ENCODE measurements at regions not wholly inside any gene's neighbourhood (a gene's known extent, or its start where the extent isn't known, plus 50 kb on each side); places are given as distances from the start of the nearest gene placed in this dataset.

DNA sequence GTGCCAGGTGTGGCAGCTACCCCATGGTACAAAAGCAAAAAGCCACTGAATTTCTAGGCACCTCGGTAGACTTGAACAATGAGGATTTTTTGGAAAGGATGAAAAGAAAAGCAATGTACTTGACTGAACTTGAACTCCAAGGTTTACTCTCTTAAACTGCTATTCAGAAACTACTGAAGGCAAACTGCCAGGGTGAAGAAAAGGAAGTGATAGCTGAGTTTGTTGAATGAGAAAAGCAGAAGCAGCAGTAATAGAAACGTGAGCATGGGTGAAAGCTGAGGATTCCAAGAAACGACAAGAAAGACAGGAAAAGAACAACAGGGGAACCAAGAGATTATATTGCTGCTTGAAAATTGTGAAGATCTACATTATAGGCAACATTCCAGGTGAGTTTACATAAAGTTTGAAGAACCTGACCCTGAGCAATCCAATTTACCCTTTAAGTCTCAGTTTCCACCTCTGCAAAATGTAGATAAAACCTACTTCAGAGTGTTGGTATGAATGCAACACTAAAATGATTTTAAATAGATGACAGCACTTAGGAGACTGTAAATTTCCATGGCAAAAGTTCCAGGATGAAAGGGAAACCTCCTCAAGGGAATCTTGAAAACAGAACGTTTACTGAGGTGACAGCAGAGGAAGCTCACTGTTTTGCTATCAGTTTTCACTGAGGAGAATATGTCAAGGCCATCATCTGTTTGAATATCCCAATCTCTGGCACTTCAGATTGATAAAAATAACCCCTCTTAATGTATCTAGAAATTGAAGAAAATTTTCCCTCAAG is 245.8 kb downstream of the SPATA31D1 start:
- DNase-seq: no peak

DNA sequence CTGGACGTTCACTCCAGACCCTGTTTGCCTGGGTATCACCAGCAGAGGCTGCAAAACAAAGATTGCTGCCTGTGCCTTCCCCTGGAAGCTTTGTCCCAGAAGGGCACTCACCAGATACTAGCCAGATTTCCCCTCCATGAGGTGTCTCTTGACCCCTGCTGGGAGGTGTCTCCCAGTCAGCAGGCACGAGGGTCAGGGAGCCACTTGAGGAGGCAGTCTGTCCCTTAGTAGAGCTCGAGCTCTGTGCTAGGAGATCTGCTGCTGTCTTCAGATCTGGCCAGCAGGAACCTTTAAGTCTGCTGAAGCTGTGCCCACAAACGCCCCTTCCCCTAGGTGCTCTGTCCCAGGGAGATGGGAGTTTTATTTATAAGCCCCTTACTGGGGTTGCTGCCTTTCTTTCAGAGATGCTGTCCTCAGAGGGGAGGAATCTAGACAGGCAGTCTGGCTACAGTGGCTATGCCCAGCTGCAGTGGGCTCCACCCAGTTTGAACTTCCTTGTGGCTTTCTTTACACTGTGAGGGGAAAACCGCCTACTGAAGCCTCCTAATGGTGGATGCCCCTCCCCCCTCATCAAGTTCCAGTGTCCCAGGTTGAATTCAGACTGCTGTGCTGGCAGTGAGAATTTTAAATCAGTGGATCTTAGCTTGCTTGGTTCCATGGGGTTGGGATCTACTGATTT is 253.9 kb downstream of the SPATA31D1 start:
- DNase-seq: no peak

DNA sequence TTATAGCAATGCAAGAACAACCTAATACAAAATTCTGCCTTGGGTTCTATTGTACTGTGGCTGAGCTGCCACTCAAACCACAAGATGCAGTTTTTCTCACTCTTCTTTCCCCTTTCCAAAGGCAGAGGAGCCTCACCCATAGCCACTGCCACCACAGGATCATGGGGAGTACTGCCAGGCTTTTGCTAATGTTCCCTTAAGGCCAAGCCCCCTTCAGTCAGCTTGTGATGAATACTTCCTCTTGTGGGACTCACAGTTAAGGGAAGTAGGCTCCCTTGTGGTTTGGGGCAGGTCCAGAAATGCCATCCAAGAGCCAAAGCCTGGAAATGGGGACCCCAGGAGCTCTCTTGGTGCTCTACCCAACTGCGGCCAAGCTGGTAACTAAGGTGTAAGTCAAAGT is 258.7 kb downstream of the SPATA31D1 start:
- DNase-seq: no peak

DNA sequence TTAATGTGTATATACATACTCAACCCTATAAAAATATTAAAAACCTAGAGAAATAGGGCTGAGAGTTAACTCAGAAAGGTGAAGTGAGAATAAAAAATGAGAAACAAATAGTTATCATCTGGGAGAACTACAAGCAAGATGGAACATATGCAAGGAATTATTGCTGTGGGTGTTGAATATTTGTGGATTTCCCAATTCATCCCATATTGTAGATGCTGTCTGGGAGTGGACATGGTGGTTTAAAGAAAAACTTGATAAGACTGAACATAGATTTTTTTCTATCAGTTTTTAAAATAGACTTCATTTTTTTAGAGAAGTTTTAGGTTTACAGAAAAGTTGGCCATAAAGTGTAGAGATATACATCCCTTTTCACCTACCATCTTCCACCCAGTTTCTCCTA is 263.5 kb downstream of the SPATA31D1 start:
- DNase-seq: no peak

DNA sequence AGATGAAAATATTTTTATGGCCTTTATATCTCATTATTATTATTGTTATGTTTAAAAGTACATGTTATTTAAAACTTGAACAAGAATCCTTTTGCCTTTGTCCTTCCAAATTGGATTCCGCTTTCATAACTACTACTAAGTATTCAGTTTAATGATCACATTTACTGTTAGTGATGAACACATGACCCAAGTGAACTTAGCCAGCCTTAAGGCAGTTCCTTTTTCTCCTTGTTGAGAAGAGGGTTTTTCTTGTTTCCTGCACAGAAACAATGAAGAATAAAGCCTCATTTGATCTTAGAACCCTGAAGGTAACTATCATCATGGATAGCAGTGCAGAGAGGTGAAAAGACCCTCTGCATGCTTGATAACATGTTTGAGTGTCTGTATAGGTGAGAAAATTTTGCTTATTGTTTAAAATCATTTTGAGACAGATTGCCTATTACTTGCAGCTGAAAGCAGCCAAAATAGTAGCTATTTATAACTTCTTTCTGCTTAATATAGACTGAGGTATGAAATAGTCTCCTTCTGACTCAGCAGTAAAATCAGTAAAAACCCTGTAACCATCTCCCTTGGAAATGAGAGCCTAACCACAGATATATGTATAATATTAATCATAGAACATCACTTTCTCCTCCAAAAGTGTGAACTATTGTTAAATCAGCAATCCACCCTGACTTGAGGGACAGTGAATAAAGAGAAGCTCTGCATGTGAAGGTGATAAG is 266.2 kb downstream of the SPATA31D1 start:
- DNase-seq: no peak

DNA sequence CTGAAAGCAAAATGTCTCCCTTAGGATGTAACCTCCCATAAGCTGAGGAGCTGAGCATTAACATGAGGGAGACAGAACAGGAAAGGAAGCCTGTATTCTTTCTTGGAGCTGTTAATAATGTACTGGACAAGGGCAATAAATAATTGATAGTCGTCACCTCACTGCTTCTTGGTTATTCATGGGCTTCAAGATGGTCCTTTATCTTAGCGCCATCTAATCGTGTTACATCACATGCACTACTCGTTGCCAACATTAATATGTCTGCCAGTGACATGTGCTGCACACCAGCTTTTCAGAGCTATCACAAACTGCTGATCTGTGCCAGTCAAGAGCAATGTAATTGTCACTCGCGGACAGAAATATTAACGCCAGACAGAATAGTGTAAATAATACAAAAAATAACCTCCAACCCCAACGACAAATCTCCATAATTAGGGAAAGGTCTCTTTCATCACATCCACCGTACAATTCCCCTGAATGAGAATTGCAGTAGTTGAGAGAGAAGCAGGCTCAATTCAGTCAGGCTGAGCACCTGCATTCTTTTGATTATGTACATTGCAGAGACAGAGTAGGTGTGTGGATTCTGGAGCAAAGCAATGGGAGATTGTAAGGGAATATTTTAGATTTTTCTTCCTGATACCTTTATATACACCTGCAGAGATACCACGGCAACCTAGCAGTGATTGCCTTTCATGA is 267.1 kb downstream of the SPATA31D1 start:
- no peak for DNase-seq

DNA sequence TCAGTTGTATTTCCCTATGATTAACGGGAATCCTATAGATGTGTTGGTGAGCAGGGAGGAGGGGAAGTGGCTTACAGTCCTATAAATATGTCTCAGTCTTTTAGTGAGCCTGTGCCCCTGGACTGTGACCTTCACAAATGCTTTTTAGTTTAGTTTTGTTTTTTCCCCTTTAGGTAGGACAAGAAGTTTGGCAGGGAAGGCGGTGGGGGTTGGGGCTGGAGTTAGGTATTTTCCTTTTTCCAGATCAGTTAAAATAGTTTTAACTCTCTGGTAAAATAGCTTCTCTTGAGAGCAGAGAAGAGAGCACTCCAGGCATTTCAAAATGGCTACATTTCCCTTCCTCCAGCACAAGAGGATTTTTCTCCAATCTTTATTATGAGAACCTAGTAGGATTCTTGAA is 272.1 kb downstream of the SPATA31D1 start:
- DNase-seq: no peak

DNA sequence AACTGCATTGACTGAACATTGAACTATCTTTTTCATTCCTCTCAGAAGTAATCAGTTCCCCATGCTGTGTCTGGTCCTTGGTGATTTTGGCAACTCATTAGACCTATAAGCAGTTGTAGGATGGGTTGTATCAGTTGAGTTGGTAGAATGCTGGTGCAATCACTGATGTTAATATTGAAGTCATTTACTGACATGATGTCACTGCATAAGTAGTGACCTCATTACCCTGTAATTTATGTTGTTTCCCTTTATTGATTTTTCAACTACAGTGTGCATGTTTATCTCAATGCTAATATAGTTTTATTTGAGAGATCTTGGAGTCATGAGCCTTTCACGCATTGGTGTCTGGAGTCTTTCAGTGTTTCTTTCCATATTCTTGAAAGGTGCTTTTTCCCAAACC is 275.0 kb downstream of the SPATA31D1 start:
- DNase-seq: no peak

DNA sequence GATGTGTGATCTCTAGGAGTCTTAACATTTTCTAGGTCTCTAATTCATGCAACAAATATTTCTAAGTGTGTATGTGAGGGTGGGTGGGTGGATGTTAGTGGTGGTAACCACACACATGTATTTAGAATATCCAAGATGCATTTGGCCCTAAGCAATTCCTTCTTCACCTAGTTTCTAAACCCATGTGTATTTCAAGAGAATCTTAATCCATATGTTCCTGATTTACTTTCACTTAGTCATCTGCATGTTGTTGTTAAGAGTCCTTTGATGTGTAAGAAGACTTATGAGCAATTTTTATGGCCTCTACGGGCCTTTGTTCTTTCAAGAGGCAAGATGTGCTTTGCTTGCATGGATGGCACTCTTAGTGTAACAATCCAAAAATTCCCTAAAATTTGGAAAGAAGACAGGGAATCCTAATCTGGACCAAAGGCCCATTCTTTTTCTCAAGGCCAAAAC is 282.6 kb downstream of the SPATA31D1 start:
- no peak for DNase-seq

DNA sequence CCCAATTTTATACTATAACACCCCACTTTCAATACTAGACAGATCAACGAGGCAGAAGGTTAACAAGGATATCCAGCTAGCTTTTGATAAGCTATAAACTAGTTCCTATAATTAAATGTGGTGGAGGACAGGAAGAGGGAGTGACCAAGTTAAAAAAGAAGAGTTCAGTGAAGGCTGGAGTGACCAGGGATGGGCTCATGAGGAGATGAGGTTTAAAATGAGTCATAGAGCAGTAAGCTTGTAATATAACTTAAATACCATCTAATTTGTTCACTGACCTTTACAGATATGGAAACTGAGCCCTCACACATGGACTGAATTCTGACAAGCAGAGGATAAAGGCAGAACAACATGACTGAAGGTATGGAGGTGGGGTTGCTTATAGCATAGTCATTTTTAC is 284.5 kb downstream of the SPATA31D1 start:
- DNase-seq: no peak

DNA sequence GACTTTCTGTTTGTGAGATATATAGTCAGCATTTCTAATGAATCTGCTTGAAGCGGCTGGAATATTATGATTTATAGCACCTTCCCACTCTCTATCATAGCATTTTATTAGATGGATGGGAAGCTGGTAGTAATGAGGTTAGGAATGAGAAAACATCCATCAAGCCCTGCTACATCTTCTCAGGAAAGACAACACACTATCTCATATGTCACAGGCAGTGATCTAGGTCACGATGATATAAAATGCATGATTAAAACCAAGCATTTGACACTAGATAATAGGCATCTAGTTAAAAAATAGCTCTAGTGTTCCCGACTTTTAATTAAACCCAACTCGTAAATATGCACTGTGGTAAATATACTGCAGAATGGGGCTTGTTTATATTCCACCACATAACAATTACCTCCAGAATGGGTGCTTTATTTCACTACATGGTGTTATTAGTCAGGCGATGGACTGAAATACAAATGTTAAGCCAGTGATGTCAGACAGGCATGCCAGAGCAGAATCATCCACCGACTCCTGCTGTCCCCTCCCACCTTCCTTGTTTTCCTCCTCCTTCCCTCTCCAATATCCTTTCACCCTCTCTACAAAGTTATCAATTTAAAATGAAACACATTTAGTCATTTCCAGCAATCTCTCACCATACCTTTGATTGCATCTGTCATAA is 286.8 kb downstream of the SPATA31D1 start:
- no peak for DNase-seq

DNA sequence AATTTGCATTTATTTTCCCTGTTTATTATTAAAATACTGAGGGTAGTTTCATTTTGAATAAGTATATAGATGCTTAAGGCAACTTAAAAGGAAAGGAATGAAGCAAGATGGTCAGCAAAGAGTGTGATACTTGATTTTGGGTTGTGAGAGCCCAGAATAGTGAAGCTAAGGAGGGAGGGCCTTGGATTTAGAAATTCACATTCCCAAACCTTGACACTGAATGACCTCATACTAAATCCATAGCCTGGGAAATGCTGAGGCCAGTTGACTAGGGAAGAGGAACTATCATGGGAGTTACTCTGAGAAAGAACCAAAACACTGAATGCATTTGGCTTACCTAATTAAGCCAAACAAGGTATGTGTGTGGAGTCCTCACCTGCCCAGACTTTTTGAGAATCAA is 292.5 kb downstream of the SPATA31D1 start:
- no peak for DNase-seq

DNA sequence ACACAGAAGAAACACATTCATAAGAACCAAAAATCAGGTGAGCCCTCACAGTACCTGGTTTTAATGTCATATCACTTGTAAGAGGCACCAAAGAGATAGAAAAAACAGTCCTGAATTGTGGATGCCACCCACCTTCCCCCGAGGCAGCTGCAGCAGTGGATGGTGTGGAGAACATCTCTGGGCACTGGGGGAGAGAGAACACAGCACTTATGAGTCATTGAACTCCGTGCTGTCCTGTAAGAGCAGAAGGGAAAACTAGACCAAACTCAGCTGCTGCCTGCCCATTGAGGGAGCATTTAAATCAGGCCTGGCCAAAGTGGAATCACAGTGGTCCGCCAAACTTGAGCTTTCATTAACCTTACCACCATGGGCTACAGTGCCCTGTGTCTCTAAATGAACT is 296.2 kb downstream of the SPATA31D1 start:
- no peak for DNase-seq

DNA sequence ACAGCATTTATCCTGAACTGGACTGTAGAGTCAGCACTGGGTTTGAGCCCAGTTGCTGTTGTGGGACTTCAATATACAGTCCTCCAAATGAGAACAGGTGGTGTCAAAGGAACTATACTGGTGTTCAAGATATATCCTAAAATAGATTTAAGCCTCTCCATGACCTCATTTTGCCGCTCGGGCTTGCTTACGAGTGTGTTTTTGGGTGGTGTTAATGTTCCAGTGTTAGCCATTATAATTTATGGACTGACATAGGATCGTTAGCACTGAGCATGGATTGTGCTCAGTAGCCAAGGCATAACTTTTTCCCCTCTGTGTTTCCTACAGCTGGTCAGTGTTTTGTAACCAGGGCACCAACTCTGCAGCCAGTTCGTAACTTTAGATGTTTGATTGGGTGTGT is 306.6 kb downstream of the SPATA31D1 start:
- DNase-seq: no peak

DNA sequence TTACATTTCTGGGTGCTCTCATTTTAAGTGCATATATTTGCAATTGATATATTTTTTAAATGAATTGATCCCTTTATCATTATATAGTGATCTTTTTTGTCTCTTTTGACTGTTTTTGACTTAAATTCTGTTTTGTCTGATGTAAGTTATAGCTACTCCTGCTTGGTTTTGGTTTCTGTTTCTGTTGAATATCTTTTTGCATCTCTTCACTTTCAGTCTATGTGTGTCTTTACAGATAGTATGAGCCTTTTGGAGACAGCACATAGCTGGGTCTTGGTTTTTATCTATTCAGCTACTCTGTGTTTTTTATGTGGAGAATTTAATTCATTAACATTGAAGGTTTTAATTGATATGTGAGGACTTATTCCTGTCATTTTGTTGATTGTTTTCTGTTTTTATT is 311.3 kb downstream of the SPATA31D1 start:
- DNase-seq: no peak

DNA sequence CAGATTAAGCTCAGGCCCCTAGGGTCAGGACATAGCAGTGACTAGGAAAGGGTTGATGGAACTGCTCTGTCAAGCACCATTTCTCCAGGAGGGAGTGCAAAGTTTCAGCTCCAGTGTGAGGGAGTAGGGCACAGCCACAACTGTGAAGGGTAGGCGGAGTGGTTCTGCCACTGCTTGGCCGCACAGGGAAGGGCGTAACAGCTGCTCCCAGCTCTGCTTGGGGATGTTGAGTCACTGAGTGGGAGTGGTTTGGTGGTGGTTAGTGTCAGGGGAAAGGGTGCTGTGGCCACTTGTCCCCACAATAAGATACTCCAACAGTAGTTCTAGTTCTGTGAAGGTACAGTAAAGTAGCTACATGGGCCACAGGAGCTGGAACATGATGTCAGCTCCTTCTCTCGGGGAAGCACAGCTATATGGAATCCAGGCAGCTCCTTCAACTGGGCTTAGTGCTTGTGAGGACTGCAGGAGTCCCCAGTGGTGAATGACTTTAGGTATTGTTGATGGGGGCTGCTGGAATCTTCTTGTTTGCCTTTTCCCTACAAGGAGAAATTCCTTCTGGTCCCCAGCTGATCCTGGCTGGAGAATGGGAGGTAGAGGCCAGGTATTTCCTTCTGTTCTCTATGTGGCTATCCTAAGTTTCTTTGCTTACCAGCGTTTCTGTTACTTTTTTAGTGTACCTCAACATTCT is 314.5 kb downstream of the SPATA31D1 start:
- no peak for DNase-seq

DNA sequence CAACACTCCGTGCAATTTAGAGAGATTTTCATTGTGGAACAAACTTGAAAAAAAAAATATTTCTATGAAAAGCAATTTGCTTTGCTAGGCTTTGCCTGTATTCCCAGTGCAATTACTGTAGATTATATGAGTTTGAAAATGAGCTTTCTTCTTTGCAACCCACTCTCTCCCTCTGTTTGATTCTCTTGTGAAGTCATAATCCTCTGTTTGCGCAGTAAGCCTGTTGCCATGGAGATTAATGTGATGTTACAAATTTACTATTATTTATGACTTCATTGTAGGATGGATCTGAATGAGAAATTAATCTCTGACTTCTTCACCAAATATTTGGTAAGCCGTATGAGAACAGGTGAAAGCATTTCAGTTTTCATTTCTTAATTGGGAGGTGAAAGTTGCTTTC is 320.3 kb downstream of the SPATA31D1 start:
- DNase-seq: no peak

DNA sequence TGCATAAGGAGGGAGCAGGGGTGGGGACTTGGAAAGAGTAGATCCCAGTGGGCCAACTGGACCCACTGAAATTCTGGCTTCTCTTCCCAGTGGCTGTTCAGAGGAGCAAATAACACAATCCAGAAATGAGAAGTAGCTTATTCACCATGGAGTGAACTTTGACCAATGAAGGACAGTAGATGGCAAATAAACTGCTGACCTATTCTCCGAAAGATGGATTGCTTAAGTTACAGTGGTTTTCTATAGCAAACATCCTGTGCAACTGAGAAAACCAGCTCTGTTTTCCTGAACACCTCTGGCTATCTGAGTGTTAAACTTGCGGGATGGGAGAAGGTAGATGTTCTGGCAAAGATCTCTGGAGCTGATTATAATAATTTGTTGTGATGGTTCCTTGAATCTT is 325.1 kb downstream of the SPATA31D1 start:
- no peak for DNase-seq

DNA sequence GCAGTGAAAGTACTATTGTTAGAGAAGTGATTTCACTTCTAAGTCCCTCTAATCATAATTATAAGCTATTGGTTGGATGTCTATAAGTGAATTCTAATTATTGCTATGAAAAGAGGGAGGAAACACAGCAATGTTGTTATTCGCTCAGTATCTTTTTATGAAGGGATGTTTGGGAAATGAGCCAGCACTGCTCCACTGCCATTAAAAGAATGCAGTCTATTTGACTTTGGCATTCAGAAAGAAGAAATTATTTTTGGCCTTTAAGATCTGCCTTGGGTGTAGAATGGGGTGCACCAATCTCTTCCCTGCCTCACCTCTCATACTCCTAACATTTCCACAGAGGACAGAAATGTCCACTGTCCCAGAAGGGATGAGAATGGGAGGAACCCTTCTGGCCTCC is 332.0 kb downstream of the SPATA31D1 start:
- DNase-seq: no peak

DNA sequence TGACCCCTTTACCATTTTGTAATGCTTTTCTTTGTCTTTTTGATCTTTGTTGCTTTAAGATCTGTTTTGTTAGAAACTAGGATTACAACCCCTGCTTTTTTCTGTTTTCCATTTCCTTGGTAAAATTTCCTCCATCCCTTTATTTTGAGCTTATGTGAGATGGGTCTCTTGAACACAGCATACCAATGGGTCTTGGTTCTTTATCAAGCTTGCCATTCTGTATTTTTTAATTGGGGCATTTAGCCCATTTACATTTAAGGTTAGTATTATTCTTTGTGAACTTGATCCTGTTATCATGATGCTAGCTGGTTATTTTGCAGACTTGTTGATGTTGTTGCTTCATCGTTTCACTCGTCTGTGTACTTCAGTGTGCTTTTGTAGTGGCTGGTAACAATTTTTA is 337.3 kb downstream of the SPATA31D1 start:
- DNase-seq: no peak

DNA sequence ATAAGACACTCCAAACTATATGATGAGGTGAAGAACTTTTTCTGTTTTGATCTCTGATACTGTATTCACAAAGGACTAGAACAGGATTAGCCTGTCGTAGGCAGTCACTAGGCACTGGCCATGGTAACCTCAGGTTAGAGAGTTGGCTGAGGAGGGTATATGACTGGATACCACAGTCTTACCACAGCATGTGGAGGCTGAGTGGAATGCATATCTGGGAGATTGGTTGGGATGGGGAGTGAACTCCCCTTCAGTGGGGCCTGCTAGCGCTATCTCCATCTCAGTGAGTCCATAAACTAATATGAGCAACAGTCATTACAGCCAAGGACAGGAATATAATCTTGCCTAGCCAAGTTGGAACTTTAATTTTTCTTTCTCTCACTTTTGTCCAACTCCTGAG is 339.1 kb downstream of the SPATA31D1 start:
- DNase-seq: no peak

DNA sequence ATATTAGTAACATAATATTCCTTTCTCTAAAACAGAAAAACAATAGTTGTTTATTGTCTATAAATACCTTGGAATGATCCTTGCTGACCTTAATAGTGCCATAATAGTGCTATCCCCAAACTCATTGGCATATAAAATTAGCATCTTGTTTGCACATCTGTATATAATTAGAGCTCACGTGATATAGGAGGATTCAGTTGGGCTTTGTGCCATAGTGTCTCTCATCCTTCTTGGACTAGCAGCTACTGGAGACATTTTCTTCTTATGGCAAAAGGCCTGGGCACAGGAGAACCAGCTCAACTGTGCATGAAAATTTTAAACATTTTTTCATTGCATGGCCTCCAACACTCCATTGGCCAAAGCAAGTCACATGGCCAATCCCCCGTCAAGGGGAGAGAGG is 342.5 kb downstream of the SPATA31D1 start:
- no peak for DNase-seq

Measured in NCI-H345 (cell line).